GM21367 (cell line): ENCODE measurements at regions not wholly inside any gene's neighbourhood (a gene's known extent, or its start where the extent isn't known, plus 50 kb on each side); places are given as distances from the start of the nearest gene placed in this dataset.

Source experiments
- ATAC-seq: cut with Tn5 transposase; IDR thresholded peaks from one replicate; pipeline ENCODE4 v1.9.1; 2021; ENCODE audit not compliant: unreplicated experiment

- ATAC-seq, result no peak
Measured at GRCh38 chr18:41378598-41378997, 576.4 kb upstream of the PIK3C3 start.

GRCh38 chr18:41373612-41374011 is 581.4 kb upstream of the PIK3C3 start:
- no peak for ATAC-seq

DNA sequence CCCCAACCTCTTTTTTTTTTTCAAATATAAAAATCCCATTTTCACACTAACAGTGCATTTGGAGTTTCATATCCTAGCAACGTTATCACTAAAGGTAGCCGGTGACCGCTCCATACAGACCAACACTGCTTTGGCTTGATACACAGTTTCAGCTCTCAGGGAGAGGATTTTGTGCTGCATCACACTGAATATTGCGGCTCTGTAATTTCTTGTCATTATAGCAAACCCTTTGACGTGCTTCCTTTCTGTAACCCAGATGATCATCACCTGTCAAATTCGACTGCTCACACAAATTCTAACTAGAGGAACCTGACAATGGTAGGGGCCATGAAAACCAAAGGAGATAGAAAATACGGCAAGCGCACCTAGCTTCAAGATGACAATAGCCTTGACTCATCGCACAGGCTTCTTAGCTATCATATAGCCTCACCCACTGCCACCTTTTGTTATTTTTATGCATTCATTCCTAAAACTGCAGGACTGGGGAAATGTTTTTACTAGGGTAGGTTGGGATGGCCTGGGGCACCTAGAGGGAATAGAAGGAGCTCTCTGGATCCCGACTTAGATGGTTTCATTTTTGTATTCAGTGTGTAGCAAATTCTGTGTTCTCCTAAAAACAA is 582.9 kb upstream of the PIK3C3 start:
- no peak for ATAC-seq

DNA sequence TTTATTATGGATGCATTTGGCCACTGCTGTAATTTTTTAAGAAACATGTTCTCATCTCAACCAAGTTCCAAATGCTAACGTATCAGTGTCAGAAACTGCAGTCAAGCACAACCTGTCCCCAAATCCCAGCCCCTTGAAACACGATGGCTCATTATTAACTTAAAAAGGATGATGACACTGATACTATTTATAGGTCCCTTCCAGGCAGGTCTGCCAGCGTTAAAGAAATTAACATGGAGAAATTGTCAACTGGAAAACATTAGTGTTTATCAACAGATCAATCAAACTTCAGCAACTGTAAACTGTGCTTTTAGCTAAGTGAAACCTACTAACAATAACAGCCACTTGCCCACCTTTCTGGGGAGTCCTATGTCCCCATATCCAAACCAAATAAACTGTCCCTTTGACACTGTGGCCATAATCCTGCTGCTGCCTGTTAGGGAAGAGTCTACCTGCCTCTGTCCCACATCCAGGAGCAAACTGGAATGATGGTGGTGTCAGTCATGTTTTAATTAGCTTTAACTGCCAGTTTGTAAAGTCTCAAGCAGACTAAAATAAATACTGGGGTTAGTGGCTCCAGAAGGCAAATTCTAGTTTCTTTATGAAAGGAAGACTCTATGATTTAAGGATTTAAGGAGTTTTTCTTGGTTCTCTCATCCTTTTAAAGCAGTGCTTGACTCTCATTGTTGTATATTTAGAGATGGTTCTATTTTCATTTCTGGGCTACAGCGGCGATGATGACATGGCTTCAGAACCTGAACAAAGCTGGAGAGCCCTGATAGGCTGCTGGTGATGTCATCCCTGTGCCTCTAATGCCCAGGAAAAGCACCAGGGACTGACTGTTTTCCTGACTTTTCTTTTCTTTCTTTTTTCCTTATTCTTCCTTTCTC is 583.6 kb upstream of the PIK3C3 start:
- no peak for ATAC-seq

- no peak for ATAC-seq
Measured at GRCh38 chr18:41370740-41371139, 584.3 kb upstream of the PIK3C3 start.

DNA sequence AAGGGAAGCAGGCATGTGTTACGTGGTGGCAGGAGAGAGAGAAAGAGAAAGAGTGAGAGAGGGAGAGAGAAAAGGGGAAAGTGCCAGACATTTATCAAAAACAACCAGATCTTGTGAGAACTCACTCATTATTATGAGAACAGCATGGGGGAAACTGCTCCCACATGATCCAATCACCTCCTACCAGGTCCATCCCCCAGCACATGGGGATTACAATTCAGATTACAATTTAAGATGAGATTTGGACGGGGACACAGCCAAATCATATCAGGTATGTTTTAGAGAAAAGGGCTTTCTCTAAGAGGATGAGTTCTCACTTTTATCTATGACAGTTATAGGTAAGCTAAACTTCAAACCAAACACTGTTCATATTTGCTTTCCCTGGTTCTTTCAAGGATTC is 597.3 kb upstream of the PIK3C3 start:
- no peak for ATAC-seq

DNA sequence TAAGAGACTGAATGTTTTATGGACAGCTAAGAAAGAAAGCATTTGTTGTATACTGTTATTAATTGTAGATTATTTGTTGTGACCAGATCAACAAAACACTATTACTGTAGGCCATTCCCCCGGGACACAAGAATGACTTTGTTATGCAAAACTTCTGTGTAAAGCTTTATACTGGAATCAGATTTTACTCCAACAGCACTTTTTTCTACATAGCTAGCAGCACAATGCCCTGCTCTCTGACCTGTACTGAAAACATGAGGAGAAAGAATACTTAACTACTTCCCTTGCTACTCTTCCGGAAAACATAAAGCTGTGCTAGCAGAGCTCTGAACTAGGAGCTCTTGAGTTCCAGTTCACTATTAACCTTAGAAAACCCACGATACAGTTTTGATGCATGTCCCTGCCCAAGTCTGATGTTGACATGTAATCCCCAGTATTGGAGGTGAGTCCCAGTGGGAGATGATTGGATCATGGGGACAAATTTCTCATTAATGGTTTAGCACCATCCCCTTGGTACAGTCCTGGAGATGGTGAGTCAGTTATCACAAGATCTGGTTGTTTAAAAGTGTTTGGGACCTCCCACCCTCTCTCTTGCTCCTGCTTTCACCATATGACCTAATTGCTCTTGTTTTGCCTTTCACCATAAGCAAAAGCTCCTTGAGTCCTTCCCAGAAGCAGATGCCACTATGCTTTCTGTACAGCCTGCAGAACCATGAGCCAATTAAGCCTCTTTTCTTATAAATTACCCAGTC is 601.1 kb upstream of the PIK3C3 start:
- ATAC-seq, result no peak

DNA sequence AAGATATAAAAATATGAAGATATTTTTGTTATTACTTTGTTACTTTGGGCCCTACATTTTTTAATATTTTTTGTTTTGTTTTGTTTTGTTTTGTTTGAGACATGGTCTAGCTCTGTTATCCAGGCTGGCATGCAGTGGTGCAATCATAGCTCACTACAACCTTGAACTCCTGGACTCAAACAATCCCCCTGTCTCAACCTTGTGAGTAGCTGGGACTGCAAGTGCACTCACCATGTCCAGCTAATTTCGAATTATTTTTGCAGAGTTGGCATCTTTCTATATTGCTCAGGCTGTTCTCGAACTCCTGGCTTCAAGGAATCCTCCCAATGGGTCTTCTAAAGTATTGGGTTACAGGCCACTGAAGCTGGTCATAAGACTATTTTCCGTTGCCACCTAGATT is 603.6 kb upstream of the PIK3C3 start:
- ATAC-seq, result no peak

GRCh38 chr18:41347057-41347456 is 608.0 kb upstream of the PIK3C3 start:
- ATAC-seq, result no peak

GRCh38 chr18:41343808-41344207 is 611.2 kb upstream of the PIK3C3 start:
- ATAC-seq, result no peak

DNA sequence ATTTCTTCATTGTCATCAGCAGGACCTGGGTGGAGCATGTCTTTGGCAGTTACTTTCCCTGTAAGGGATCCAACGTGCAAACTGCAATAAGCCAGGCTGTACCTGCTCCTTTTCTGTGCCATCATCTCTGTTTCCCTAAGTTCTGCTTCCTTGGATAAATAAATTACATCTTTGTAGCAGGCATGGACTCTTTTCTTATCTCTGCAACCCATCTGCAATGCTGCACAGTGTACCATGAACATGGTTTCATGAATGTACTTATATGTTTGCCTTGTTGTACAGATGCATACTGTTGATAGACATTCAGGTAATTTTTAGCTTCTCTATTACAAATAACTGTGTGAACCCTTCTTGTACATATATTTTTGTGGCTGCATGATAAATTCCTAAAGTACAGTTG is 616.7 kb upstream of the PIK3C3 start:
- no peak for ATAC-seq

GRCh38 chr18:41331661-41332060 is 623.4 kb upstream of the PIK3C3 start:
- no peak for ATAC-seq

- no peak for ATAC-seq
Measured at GRCh38 chr18:41326311-41326710, 628.7 kb upstream of the PIK3C3 start.

DNA sequence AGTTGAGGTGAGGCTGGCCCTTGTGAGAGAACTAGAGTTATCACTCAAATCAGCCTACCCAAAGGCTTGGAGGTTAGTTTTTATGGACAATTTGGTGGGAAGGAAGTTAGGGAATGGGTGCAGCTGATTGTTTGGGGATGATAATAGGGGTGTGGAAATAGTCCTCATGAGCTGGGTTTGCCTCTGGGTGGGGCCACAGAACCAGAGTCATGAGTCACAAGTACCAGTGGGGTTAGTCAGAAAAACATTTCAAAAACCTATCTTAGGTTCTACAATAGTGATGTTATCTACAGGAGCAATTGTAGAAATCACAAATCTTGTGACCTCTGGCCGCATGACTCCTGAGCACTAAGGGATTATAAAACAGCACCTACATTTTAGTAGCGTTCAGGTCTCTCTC is 630.1 kb upstream of the PIK3C3 start:
- ATAC-seq, result no peak

- ATAC-seq, result no peak
Measured at GRCh38 chr18:41324020-41324791, 630.8 kb upstream of the PIK3C3 start.

GRCh38 chr18:41323044-41323443 is 632.0 kb upstream of the PIK3C3 start:
- ATAC-seq, result no peak

DNA sequence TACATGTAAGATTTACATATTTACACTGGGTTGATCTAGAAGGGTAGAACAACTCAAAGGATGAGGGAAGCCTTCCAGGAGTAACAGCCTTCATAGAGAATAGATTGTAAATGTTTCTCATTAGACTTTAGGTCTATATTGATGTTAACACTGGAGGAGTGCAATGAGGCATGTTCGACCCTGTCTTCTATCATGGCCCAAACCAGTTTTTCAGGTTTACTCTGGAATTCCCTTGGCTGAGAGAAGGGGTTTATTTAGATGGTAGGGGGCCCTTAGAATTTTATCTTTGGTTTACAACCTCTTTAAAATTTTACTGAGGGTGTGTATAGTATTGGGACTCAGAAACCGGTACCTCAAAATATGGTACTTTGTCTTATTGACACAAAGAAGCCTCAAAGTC is 634.9 kb upstream of the PIK3C3 start:
- no peak for ATAC-seq

DNA sequence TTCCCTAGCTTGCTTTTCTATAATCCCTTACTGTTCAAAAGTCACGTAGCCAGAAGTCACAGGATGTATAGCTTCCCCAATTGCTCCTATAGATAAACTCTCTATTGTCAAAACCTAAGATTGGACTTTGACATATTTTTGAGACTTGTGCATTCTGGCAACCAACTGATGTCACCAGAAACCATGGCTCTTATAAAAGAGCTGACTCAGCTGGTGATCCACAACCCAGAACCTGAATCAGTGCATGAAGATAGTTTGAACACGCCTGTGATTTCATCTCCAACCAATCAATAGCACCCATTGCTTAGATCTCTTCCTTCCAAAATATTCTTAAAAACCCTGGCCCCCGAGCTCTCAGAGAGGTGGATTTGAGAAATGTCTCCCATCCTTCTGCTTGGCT is 639.9 kb upstream of the PIK3C3 start:
- ATAC-seq, result no peak

GRCh38 chr18:41311571-41312547 is 643.2 kb upstream of the PIK3C3 start:
- ATAC-seq, result no peak

GRCh38 chr18:41297740-41298139 is 657.3 kb upstream of the PIK3C3 start:
- ATAC-seq, result no peak
